GM12874 (cell line): ENCODE measurements at regions not wholly inside any gene's neighbourhood (a gene's known extent, or its start where the extent isn't known, plus 50 kb on each side); places are given as distances from the start of the nearest gene placed in this dataset.

Experiments
- CTCF ChIP-seq: IDR thresholded peaks from 2 replicates; pipeline ENCODE4 v1.5.1; 2011; ENCODE audit warnings: low read depth, mild to moderate bottlenecking, control low read depth, low read length, moderate library complexity; ENCODE audit not compliant: insufficient read depth

- no peak for TF ChIP-seq CTCF
Observed at GRCh38 chr2:226548732-226549131, 250.9 kb downstream of the IRS1 start.

GRCh38 chr2:226544596-226545210, 254.9 kb downstream of the IRS1 start:
- TF ChIP-seq CTCF: no peak

- no peak for TF ChIP-seq CTCF
Observed at GRCh38 chr2:226540204-226540994, 259.2 kb downstream of the IRS1 start.

- TF ChIP-seq CTCF: no peak
Observed at GRCh38 chr2:226536410-226536809, 263.2 kb downstream of the IRS1 start.

- TF ChIP-seq CTCF: no peak
Observed at GRCh38 chr2:226531061-226531810, 268.4 kb downstream of the IRS1 start.

GRCh38 chr2:226529556-226529955, 270.1 kb downstream of the IRS1 start:
- TF ChIP-seq CTCF: no peak

GRCh38 chr2:226526716-226527115, 272.9 kb downstream of the IRS1 start:
- no peak for TF ChIP-seq CTCF
